Liver (tissue), 8 donors: ENCODE measurements at regions not wholly inside any gene's neighbourhood (a gene's known extent, or its start where the extent isn't known, plus 50 kb on each side); places are given as distances from the start of the nearest gene placed in this dataset.

ENCODE experiments used
- DNase-seq: peaks from one replicate; pipeline ENCODE4 v3.0.0-alpha.2; 2017; ENCODE audit warnings: low spot score
- H3K27ac ChIP-seq, 2 donors: one replicate each; pipeline ENCODE4 v1.7.0; 2013; ENCODE audit warnings: inconsistent platforms in 2 of 2, low read length in 2 of 2, control low read depth in 1 of 2, low read depth in 1 of 2, mild to moderate bottlenecking in 1 of 2
- H3K27me3 ChIP-seq, 4 donors: one replicate each; pipeline versions ENCODE4 v1.6.1 to v1.7.0; 2013; ENCODE audit warnings: low read length in 3 of 4, inconsistent platforms in 1 of 4, mild to moderate bottlenecking in 1 of 4, moderate library complexity in 1 of 4; ENCODE audit not compliant: control insufficient read depth in 4 of 4, insufficient read depth in 4 of 4
- H3K36me3 ChIP-seq, 4 donors: one replicate each; pipeline versions ENCODE4 v1.6.1 to v1.7.0; 2013; ENCODE audit warnings: low read length in 3 of 4, mild to moderate bottlenecking in 3 of 4, low read depth in 1 of 4, moderate library complexity in 1 of 4; ENCODE audit not compliant: control insufficient read depth in 4 of 4, insufficient read depth in 3 of 4
- H3K4me1 ChIP-seq, 4 donors: one replicate each; pipeline versions ENCODE4 v1.6.1 to v1.7.0; 2013; ENCODE audit warnings: low read length in 3 of 4, mild to moderate bottlenecking in 3 of 4, moderate library complexity in 1 of 4; ENCODE audit not compliant: control insufficient read depth in 4 of 4, insufficient read depth in 4 of 4
- H3K4me3 ChIP-seq, 3 donors: one replicate each; pipeline versions ENCODE4 v1.6.1 to v1.7.0; 2013; ENCODE audit warnings: low read length in 3 of 3, control low read depth in 1 of 3, low read depth in 1 of 3, mild to moderate bottlenecking in 1 of 3
- H3K9ac ChIP-seq, 2 donors: one replicate each; pipeline ENCODE4 v1.7.0; 2013; ENCODE audit warnings: low read length in 2 of 2, mild to moderate bottlenecking in 2 of 2, moderate library complexity in 2 of 2, control low read depth in 1 of 2, low read depth in 1 of 2
- H3K9me3 ChIP-seq, 4 donors: one replicate each; pipeline versions ENCODE4 v1.6.1 to v1.7.0; 2013; ENCODE audit warnings: low read length in 3 of 4; ENCODE audit not compliant: control insufficient read depth in 4 of 4
- ATF3 ChIP-seq: IDR thresholded peaks from 2 replicates; pipeline ENCODE4 v1.6.1; 2016; ENCODE audit warnings: antibody characterized with exemption
- CTCF ChIP-seq: fragments of 150-350 bp; IDR thresholded peaks from 2 replicates; pipeline ENCODE4 v1.5.1; 2017; ENCODE audit warnings: improper control_type of control experiment, low read depth, low read length; ENCODE audit not compliant: missing input control
- EGR1 ChIP-seq, 2 donors: IDR thresholded peaks; 2 replicates each; pipeline ENCODE4 v1.6.1; 2016 to 2018; ENCODE audit warnings: antibody characterized with exemption in 2 of 2, low read depth in 2 of 2
- FOXA1 ChIP-seq: IDR thresholded peaks from 2 replicates; pipeline ENCODE4 v1.6.1; 2016; ENCODE audit warnings: antibody characterized with exemption
- FOXA2 ChIP-seq: IDR thresholded peaks from 2 replicates; pipeline ENCODE4 v1.6.1; 2016; ENCODE audit warnings: antibody characterized with exemption
- GABPA ChIP-seq, 2 donors: IDR thresholded peaks in 1 of 2; conservative IDR thresholded peaks in 1 of 2; 2 replicates each; pipeline ENCODE4 v1.6.1; 2016; ENCODE audit warnings: antibody characterized with exemption in 2 of 2, mild to moderate bottlenecking in 1 of 2, moderate library complexity in 1 of 2
- HNF4A ChIP-seq, 2 donors: conservative IDR thresholded peaks; 2 replicates each; pipeline ENCODE4 v1.6.1; 2016; ENCODE audit warnings: antibody characterized with exemption in 2 of 2, mild to moderate bottlenecking in 2 of 2
- HNF4G ChIP-seq: IDR thresholded peaks from 2 replicates; pipeline ENCODE4 v1.6.1; 2016; ENCODE audit warnings: antibody characterized with exemption
- JUND ChIP-seq, 2 donors: IDR thresholded peaks; 2 replicates each; pipeline ENCODE4 v1.6.1; 2016; ENCODE audit warnings: antibody characterized with exemption in 2 of 2
- MAX ChIP-seq: IDR thresholded peaks from 2 replicates; pipeline ENCODE4 v1.6.1; 2016; ENCODE audit warnings: antibody characterized with exemption
- NR2F2 ChIP-seq: IDR thresholded peaks from 2 replicates; pipeline ENCODE4 v1.6.1; 2016; ENCODE audit warnings: antibody characterized with exemption
- RAD21 ChIP-seq, 2 donors: IDR thresholded peaks; 2 replicates each; pipeline ENCODE4 v1.6.1; 2016; ENCODE audit warnings: antibody characterized with exemption in 2 of 2, mild to moderate bottlenecking in 2 of 2
- REST ChIP-seq: IDR thresholded peaks from 2 replicates; pipeline ENCODE4 v1.6.1; 2016; ENCODE audit warnings: antibody characterized with exemption, mild to moderate bottlenecking
- RXRA ChIP-seq, 2 donors: IDR thresholded peaks; 2 replicates each; pipeline ENCODE4 v1.6.1; 2017 to 2018; ENCODE audit warnings: antibody characterized with exemption in 2 of 2, mild to moderate bottlenecking in 1 of 2
- SP1 ChIP-seq: IDR thresholded peaks from 2 replicates; pipeline ENCODE4 v1.6.1; 2018; ENCODE audit warnings: antibody characterized with exemption, mild to moderate bottlenecking
- TAF1 ChIP-seq: conservative IDR thresholded peaks from 2 replicates; pipeline ENCODE4 v1.6.1; 2016; ENCODE audit warnings: antibody characterized with exemption, mild to moderate bottlenecking
- YY1 ChIP-seq: IDR thresholded peaks from 2 replicates; pipeline ENCODE4 v1.6.1; 2016; ENCODE audit warnings: antibody characterized with exemption, mild to moderate bottlenecking
- ZBTB33 ChIP-seq: IDR thresholded peaks from 2 replicates; pipeline ENCODE4 v1.6.1; 2016; ENCODE audit warnings: antibody characterized with exemption
- WGBS: extraction: QIAGEN DNeasy Blood & Tissue Kit; methylation state at CpG from one replicate; pipeline ENCODE4 v1.1.7; 2013; 5-methylcytosine and 5-hydroxymethylcytosine counted together
- donor health status: healthy.
- donor health status: healthy.
- donor health status: healthy.
- donor health status: healthy.
- donor health status: healthy.

- Histone ChIP-seq H3K27me3 (no peaks in the 10 kb centered on the region), H3K9ac (no peak overlapping the region), H3K4me3 (no peak overlapping the region), H3K36me3 (no peaks in the 10 kb centered on the region), H3K27ac (no peak overlapping the region), H3K9me3 (no peaks in the 10 kb centered on the region), H3K4me1 (no peaks in the 10 kb centered on the region)
- 87% methylated on average over 17 of the region's 17 CpGs for WGBS
- DNase-seq, result no peak
- TF ChIP-seq FOXA2 (no peak), JUND (IDR thresholded peaks at IDR 0.05) (no peak), GABPA (IDR thresholded peaks at IDR 0.05 in 1 of 2, conservative IDR thresholded peaks at IDR 0.05 in 1 of 2) (no peak), CTCF (no peak), REST (no peak), TAF1 (no peak), HNF4A (conservative IDR thresholded peaks at IDR 0.05) (no peak), SP1 (no peak), EGR1 (IDR thresholded peaks at IDR 0.05; ENCODE audit: low read depth in 2 of 2) (no peak), FOXA1 (no peak), HNF4G (no peak), NR2F2 (no peak), ZBTB33 (no peak), ATF3 (no peak)
Measured at GRCh38 chr22:48630848-48631247, 1196.8 kb downstream of the BRD1 start.

- Histone ChIP-seq H3K27ac (no peak overlapping the region), H3K27me3 (no peaks in the 10 kb centered on the region), H3K9ac (no peak overlapping the region), H3K36me3 (no peaks in the 10 kb centered on the region), H3K9me3 (no peaks in the 10 kb centered on the region), H3K4me3 (no peak overlapping the region), H3K4me1 (no peaks in the 10 kb centered on the region)
- no peak for DNase-seq
- 87% methylated on average over 19 of the region's 19 CpGs for WGBS
- TF ChIP-seq HNF4G, result no peak
- TF ChIP-seq HNF4A (conservative IDR thresholded peaks at IDR 0.05), result no peak
- TF ChIP-seq NR2F2, result no peak
- no peak for TF ChIP-seq JUND (IDR thresholded peaks at IDR 0.05)
- no peak for TF ChIP-seq SP1
- no peak for TF ChIP-seq FOXA1
- TF ChIP-seq GABPA (IDR thresholded peaks at IDR 0.05 in 1 of 2, conservative IDR thresholded peaks at IDR 0.05 in 1 of 2), result no peak
- TF ChIP-seq RAD21 (IDR thresholded peaks at IDR 0.05), result no peak
- no peak for TF ChIP-seq ATF3
- no peak for TF ChIP-seq YY1
- TF ChIP-seq REST, result no peak
- no peak for TF ChIP-seq MAX
- TF ChIP-seq EGR1 (IDR thresholded peaks at IDR 0.05; ENCODE audit: low read depth in 2 of 2), result no peak
- no peak for TF ChIP-seq CTCF
- no peak for TF ChIP-seq RXRA (IDR thresholded peaks at IDR 0.05)
- TF ChIP-seq FOXA2, result no peak
- TF ChIP-seq TAF1, result no peak
Measured at GRCh38 chr22:48630433-48630754, 1197.3 kb downstream of the BRD1 start.
